Ectodermal cell (in vitro differentiated cells): ENCODE measurements at regions not wholly inside any gene's neighbourhood (a gene's known extent, or its start where the extent isn't known, plus 50 kb on each side); places are given as distances from the start of the nearest gene placed in this dataset.
"Not testable (repeated sequence)": the region's sequence is repeated elsewhere in the genome, so short reads cannot be mapped to it uniquely, and the experiment has no call there.

Source experiments
- H3K27ac ChIP-seq: 2 replicates; pipeline ENCODE4 v1.7.0; 2013; ENCODE audit warnings: mild to moderate bottlenecking, low read depth, low read length; ENCODE audit not compliant: insufficient read depth, poor library complexity, severe bottlenecking
- H3K27me3 ChIP-seq: 2 replicates; pipeline ENCODE4 v1.7.0; 2013; ENCODE audit warnings: mild to moderate bottlenecking, low read length; ENCODE audit not compliant: insufficient read depth, control insufficient read depth, poor library complexity, severe bottlenecking
- H3K36me3 ChIP-seq: one replicate; pipeline ENCODE4 v1.7.0; 2013; ENCODE audit warnings: low read length; ENCODE audit not compliant: control insufficient read depth, insufficient read depth
- H3K4me1 ChIP-seq: one replicate; pipeline ENCODE4 v1.7.0; 2013; ENCODE audit warnings: low read length; ENCODE audit not compliant: control insufficient read depth, insufficient read depth
- H3K4me3 ChIP-seq: 2 replicates; pipeline ENCODE4 v1.7.0; 2013; ENCODE audit warnings: low read depth, low read length, control low read depth; ENCODE audit not compliant: insufficient read depth
- H3K9me3 ChIP-seq: 2 replicates; pipeline ENCODE4 v1.7.0; 2013; ENCODE audit warnings: mild to moderate bottlenecking, low read length, moderate library complexity; ENCODE audit not compliant: control insufficient read depth
- WGBS, 2 experiments: methylation state at CpG; one replicate each; pipeline ENCODE4 v1.1.7; 2013; ENCODE audit warnings: missing lambda C conversion rate in 2 of 2; 5-methylcytosine and 5-hydroxymethylcytosine counted together

DNA sequence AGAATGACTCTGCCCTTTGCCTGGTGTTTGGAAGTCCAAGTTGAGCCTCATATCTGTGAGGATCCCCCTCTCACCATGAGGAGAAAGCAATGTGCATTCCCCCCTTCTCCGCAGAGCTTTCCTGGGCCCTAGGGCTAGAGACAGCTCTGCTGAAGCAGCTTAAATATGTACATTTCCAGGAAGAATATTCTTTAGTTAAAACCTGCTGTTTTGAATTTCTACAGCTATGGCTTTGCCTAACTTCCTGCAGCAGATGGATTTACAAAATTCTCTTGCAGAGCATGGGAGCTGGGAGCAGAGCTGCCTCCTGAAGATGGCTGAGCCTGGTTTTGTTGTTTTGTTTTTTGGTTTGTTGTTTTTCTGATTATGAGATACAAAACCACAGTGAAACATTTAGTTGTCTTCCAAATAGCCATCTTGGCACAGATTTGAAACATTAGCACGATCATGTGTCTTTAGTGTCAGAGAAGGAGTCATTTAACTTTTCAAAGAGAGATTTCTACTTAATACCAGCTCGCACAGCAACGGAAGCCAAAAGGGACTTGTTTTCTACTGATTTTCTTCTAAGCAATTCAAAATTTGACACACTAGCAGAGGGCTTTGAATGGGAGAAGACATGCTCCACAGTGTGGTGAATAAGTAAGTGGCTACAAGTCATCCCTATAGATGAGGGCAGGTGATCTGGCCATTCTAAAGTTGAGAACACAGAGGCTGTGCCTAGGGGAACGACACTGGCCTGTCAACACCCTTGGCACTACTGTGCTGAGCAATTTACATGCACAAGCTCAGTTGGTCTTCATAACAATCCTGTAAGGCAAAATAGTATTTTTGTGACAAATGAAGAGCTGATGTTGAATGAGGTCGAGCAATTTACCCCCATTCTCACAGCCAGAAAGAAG is 222.6 kb downstream of the MREG start:
- no peaks in the 10 kb centered on the region for H3K27me3 ChIP-seq
- H3K4me3 ChIP-seq, result no peak overlapping the region
- no peak overlapping the region for H3K27ac ChIP-seq
- 90% methylated on average over 6 of the region's 6 CpGs for WGBS, 2 experiments
- no peaks in the 10 kb centered on the region for H3K9me3 ChIP-seq
- no peaks in the 10 kb centered on the region for H3K36me3 ChIP-seq
- H3K4me1 ChIP-seq, result no peaks in the 10 kb centered on the region

DNA sequence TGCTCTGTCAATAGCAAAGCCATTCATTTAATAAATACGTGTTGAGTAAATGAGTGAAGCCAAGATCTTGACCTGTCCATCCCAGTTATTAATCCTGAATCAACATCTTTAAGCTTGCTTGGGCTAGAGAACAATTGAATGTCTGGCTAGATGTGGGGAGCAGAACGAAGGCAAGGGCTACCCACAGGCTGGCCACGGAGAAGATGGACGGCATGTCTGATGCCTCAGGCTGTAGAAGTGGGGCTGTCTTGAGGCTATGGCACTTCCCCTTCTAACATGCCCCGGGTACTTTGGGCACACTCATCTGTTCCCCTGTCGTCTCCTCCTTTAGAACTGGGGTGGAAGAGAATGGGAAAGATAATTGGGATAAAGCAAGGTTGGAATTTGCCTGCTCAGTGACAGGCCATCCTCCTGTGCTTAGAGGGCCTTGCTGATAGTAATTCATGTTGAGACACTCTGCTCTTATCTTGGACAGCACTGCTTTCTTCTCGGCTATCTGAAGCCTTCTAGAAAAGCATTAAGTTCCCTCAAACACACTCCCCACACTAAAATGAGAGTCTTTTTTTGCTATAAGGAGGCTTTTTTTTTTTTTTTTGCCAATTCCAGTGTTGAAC is 225.7 kb downstream of the MREG start:
- no peaks in the 10 kb centered on the region for H3K36me3 ChIP-seq
- H3K27ac ChIP-seq, result no peak overlapping the region
- no peak overlapping the region for H3K4me3 ChIP-seq
- WGBS, 2 experiments, result 96 to 97% methylated on average over 7 of the region's 7 CpGs
- H3K9me3 ChIP-seq, result no peaks in the 10 kb centered on the region
- no peaks in the 10 kb centered on the region for H3K27me3 ChIP-seq
- no peaks in the 10 kb centered on the region for H3K4me1 ChIP-seq

DNA sequence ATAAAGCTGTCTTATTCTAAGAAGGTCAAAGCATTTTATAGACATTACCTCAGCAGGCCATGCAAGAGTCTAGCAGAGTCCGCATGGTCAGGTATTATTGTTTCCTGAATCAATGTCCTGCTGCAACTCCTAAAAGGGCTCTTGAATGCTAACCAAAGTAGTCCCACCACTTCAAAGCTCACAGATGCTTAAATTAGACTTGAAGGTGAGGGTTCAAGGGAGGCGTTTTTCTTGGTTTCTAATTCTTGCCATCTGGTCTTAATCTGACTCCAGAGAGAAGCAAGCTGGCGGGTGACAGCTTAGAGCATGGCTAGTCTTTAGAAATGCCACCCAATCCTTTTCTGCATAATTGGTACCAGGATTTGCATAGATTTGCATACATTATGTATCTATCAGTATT is 226.3 kb downstream of the MREG start:
- no peaks in the 10 kb centered on the region for H3K36me3 ChIP-seq

DNA sequence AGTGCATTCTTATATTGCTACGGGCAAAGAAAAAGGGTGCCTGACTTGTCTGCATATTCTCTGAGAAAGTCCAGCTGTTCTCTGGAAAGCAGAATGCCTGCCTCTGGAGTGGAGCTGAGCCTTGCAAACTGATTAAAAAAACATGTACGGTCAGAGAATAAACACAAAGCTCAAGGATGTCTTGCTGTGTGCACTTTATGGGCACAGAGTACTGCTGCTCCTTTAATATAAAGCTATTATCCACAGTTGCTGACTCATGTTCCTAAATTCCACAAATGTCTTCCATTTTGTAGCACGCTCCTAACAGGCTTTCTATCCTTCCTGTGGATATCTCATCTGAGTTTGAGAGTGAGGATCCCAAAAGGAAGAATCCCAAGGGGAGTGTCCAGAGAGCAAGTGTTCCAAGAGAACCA is 229.0 kb downstream of the MREG start:
- no peaks in the 10 kb centered on the region for H3K9me3 ChIP-seq
- H3K36me3 ChIP-seq, result no peaks in the 10 kb centered on the region
- H3K27ac ChIP-seq, result no peak overlapping the region
- H3K4me1 ChIP-seq, result no peaks in the 10 kb centered on the region
- H3K4me3 ChIP-seq, result no peak overlapping the region
- no peaks in the 10 kb centered on the region for H3K27me3 ChIP-seq
- 90 to 94% methylated on average over 3 of the region's 3 CpGs for WGBS, 2 experiments

More for the DNA sequence above, 226.3 kb downstream of the MREG start:
- no peak overlapping the region for H3K27ac ChIP-seq
- no peaks in the 10 kb centered on the region for H3K4me1 ChIP-seq
- 97 to 98% methylated on average over 3 of the region's 3 CpGs for WGBS, 2 experiments
- H3K9me3 ChIP-seq, result no peaks in the 10 kb centered on the region
- no peak overlapping the region for H3K4me3 ChIP-seq
- no peaks in the 10 kb centered on the region for H3K27me3 ChIP-seq

DNA sequence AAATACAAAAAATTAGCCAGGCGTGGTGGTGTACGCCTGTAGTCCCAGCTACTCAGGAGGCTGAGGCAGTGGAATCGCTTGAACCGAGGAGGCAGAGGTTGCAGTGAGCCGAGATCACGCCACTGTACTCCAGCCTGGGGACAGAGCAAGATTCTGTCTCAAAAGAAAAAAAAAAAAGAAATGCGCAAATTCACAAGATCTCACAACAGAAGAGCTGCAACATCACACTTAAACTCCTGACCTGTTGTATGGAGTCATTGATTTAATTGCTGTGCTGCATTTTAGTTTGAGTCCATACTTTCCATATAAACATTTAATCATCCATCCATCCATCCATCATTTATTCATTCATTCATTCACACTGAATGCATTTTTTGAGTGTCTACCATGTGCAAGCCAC is 229.7 kb downstream of the MREG start:
- 94% methylated on average over 6 to 7 of the region's 7 CpGs for WGBS, 2 experiments
- not testable (repeated sequence) for H3K4me3 ChIP-seq

DNA sequence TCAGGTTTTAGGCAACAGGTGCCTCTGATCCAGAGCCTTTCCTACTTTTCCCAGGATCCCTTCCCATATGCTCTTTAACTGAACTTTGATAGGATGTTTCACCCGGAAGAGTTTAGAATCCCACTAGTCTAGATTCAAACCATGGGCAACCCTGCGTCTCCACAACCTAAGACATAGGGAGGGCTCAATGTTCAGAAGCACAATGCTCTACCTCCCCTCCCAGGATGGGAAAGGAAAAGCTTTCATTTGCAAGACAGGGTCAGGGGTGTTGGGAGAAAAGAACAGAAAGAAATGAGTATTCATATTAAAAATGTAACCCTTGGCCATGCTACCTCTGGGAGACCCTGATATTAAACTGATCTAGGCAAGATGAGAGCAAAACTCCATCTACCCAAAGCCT is 230.4 kb downstream of the MREG start:
- Histone ChIP-seq H3K27ac (no peak overlapping the region), H3K27me3 (no peaks in the 10 kb centered on the region), H3K4me3 (no peak overlapping the region), H3K9me3 (no peaks in the 10 kb centered on the region), H3K36me3 (no peaks in the 10 kb centered on the region), H3K4me1 (no peaks in the 10 kb centered on the region)
- WGBS, 2 experiments, result 96% methylated on average over 2 of the region's 2 CpGs

More for the DNA sequence above, 229.7 kb downstream of the MREG start:
- H3K9me3 ChIP-seq, H3K36me3 ChIP-seq, H3K27me3 ChIP-seq, H3K27ac ChIP-seq, H3K4me1 ChIP-seq: not testable (repeated sequence)

DNA sequence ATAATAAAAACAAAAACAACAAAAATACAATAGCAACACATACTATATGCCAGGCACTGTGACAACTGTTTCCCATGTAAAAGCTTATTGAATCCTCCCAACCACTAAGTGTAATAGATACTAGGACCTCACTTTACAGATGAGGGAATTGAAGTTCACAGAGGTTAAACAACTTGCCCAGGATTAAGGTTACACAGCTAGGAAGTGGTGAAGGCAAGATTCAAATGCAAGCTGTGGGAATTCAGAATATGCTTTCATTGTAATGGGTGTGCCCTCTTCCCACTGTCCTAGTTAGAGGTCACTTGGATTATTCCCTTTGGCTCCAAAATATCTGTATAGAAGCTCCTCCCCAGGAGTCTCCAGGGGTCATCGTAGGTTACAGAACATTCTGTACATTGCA is 231.1 kb downstream of the MREG start:
- 95 to 100% methylated on average over 1 of the region's 1 CpG for WGBS, 2 experiments
- Histone ChIP-seq H3K36me3 (no peaks in the 10 kb centered on the region), H3K27ac (no peak overlapping the region), H3K4me1 (no peaks in the 10 kb centered on the region), H3K9me3 (no peaks in the 10 kb centered on the region), H3K4me3 (no peak overlapping the region), H3K27me3 (no peaks in the 10 kb centered on the region)

DNA sequence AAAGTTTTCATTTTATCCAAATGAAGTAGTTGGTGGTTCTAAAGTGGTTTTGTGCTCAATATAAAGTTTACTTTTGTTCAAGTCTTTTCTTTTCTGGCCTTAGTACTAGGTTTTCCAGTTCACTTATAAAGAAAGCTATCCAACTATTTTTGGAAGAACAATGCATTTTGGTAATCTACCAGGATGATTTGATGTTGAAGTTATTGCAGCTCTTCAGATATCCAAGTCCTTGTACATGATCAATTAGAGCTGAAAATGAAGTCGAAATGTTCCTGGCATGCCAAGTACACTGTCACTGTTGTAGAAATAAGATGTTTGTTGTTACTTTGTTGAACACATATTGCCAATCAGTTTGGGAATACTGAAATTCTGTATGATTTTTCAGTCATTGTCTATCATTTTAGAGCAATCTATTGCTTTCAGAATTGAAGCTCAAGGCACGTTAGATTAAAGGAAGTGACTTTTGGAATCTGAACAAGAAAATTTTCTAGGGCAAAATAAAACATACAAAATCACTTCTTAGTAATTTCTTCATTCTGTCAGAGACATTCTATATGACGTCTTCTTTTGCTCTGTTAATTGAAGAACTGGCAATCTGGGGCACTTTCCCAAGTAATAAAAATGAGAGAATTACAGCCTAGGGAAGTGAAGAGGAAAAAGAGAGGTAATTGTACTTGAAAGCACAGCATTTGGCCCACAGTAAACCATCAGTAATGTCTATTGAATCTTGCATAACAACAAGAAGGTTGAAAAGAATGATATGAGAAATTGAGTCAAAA is 232.3 kb downstream of the MREG start:
- no peak overlapping the region for H3K27ac ChIP-seq
- no peaks in the 10 kb centered on the region for H3K4me1 ChIP-seq
- H3K9me3 ChIP-seq, result no peaks in the 10 kb centered on the region
- H3K27me3 ChIP-seq, result no peaks in the 10 kb centered on the region
- H3K36me3 ChIP-seq, result no peaks in the 10 kb centered on the region
- H3K4me3 ChIP-seq, result no peak overlapping the region
- WGBS, 2 experiments, result 86 to 94% methylated on average over 3 of the region's 3 CpGs

DNA sequence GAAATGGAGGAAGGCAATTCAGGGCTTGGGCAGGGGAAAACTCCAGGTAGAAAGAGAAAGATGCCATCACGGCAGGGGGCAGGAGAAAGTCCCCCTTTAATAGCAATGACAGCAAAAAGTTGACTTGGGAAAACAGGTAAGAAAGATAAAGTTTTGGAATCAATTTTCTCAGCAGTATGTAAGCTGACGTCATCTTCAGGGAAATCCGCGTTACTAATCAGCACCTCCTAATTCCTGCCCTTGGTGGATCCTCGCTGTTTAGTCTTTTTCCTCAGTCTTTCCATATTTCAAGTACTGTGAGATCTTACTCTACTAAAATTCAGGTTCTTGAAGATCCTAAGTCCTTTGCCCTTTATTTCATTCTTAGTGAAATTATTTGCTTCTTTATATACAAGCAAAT is 233.0 kb downstream of the MREG start:
- Histone ChIP-seq H3K36me3 (no peaks in the 10 kb centered on the region), H3K9me3 (no peaks in the 10 kb centered on the region), H3K4me3 (no peak overlapping the region), H3K27ac (no peak overlapping the region), H3K4me1 (no peaks in the 10 kb centered on the region), H3K27me3 (no peaks in the 10 kb centered on the region)
- WGBS, 2 experiments, result 73 to 76% methylated on average over 5 of the region's 5 CpGs

DNA sequence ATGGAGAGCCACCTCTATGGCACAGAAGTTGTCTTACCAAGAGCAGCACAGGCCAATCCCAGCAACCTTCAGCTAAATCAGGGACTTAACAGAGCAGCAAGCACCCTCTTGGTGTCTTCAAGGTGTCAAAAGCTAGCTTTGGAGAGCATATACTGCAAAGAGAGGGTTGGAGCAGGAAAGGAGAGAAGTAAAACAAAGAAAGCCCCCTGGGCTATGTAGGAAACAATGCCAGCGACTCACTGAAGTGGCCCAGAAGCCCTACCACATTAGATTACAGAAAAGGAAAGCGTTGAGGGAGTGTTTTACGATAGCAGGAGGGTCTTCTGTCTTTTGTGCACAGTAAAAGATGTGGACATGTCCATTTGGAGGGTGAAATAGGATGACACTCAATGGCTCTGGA is 233.4 kb downstream of the MREG start:
- Histone ChIP-seq H3K4me1 (no peaks in the 10 kb centered on the region), H3K36me3 (no peaks in the 10 kb centered on the region), H3K4me3 (no peak overlapping the region), H3K27ac (no peak overlapping the region), H3K9me3 (no peaks in the 10 kb centered on the region), H3K27me3 (no peaks in the 10 kb centered on the region)
- WGBS, 2 experiments, result 90 to 92% methylated on average over 3 of the region's 3 CpGs
